Right renal cortex interstitium (tissue), 3 donors: ENCODE measurements at regions not wholly inside any gene's neighbourhood (a gene's known extent, or its start where the extent isn't known, plus 50 kb on each side); places are given as distances from the start of the nearest gene placed in this dataset.

Source experiments
- DNase-seq, 3 donors: peaks; one replicate each; pipeline ENCODE4 v3.0.0-alpha.2; 2013; ENCODE audit warnings: low read depth in 3 of 3, low spot score in 2 of 3

GRCh38 chr3:5520237-5520636 lies 332.7 kb downstream of the EDEM1 start:
- DNase-seq, result no peak

DNA sequence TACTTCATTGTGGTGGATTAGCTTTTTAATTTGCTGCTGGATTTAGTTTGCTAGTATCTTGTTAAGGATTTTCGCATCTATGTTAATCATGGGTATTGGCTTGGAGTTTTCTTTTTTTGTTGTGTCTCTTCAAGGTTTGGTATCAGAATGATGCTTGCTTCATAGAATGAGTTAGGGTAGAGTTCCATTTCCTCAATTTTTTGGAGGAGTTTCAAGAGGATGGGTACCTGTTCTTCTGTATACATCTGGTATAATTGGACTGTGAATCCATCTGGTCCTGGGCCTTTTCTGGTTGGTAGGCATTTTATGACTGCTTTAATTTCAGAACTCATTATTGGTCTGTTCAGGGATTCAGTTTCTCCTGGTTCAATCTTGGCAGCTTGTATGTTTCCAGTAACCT lies 335.6 kb downstream of the EDEM1 start:
- no peak for DNase-seq

DNA sequence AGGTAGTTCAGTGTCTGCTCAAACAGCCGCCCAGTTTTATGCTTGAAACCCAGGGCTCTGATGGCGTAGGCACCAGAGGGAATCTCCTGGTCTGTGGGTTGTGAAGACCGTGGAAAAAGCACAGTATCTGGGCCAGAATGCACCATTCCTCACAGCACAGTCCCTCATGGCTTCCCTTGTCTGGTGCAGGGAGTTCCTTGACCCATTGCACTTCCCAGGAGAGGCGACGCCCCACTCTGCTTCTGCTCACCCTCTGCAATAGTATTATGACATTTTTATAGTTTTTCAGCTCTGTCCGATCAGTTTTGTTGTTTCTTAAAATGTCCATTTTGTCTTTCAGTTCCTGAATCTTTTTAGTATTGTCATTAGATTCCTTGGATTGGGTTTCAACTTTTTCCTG lies 343.5 kb downstream of the EDEM1 start:
- DNase-seq, result no peak

DNA sequence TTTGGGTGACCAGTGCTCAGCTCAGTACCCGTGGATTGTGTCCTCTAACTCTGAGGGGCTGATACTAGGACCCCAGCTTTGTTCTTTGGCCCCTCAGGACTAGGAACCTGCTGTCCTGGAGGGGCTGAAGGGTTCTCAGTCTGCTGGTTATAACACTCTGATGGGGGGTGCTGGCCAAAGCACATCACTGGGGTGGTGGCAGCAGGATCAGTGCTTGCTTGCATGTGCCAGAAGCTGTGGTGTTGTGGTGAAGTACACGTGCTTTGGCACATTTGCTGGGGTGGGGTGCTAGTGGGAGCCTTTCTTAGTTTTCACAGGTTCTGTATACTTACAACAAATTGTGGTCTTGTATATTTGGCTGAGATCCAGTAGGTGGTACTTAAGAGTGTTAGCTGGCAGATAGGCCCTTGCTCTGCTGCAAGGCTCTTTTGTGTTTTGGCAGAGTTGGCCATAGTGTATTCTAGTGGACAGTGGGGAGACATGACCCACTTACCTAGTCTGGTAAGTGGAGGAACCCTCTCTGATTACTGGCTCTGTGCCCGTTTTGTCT lies 344.3 kb downstream of the EDEM1 start:
- DNase-seq, result no peak

DNA sequence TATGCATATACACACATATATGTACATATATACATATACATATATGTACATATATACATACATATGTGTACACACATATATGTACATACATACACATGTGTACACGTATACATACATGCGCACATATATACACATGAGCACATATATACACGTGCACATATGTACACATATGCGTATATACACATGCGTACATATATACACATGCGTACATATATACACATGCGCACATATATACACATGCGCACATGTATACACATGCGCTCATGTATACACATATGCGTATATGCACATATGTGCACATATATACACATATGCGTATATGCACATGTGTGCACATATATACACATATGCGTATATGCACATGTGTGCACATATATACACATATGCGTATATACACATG lies 353.0 kb downstream of the EDEM1 start:
- no peak for DNase-seq

- no peak for DNase-seq
Observed at GRCh38 chr3:5542472-5542871, 355.0 kb downstream of the EDEM1 start.

DNA sequence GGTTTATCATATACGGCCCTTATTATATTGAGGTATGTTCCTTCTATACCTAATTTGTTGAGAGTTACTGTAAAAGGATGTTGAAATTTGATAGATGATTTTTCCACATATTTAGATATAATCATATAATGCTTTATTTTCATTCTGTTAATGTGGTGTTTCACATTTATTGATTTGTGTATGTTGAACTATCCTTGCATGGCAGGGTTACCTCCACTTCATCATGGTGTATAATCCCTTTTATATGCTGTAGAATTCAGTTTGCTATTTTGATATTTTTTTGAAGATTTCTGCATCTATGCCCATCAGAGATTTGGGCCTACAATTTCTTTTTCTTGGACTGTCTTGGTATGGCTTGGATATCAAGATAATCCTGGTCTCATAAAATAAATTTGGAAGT lies 355.5 kb downstream of the EDEM1 start:
- DNase-seq, result no peak

DNA sequence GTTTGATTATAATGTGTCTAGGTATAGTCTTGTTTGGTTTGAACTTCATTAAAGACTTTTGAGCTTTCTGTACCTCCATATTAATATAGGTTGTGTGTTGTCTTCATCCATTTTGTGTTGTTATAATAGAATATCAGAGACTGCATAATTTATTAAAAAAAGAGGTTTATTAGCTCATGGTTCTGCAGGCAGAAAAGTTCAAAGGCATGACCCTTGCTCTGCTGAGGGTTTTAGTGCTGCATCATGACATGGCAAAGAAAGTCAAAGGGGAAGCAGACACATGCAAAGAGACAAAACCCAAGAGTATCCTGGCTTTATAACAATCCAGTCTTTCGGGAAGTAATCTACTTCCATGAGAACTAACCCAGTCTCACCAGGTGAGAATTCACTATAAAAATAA lies 358.2 kb downstream of the EDEM1 start:
- no peak for DNase-seq

GRCh38 chr3:5553203-5553602 lies 365.7 kb downstream of the EDEM1 start:
- no peak for DNase-seq

GRCh38 chr3:5554245-5554747 lies 366.8 kb downstream of the EDEM1 start:
- DNase-seq, result no peak

DNA sequence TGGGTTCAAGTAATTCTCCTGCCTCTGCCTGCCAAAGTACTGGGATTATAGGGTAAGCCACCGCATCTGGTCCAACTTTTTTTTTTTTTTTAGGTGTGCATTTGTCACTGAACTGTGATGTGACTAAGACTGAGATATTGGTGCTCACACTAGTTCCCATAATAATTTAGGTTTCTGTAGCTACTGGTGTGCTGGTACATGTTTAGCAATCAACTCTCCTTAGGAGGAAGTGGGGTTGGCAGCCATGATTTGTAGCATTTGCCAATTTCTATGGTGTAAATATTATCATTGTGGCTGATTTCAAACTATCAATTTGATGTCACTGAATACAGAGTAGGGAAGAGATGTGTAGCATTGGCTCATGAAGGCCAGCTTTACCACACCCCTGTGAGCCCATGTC lies 372.7 kb downstream of the EDEM1 start:
- no peak for DNase-seq

GRCh38 chr3:5563537-5564277 lies 376.2 kb downstream of the EDEM1 start:
- DNase-seq, result no peak

GRCh38 chr3:5564278-5564666 lies 376.8 kb downstream of the EDEM1 start:
- no peak for DNase-seq

- DNase-seq, result no peak
Observed at GRCh38 chr3:5565026-5565425, 377.5 kb downstream of the EDEM1 start.

DNA sequence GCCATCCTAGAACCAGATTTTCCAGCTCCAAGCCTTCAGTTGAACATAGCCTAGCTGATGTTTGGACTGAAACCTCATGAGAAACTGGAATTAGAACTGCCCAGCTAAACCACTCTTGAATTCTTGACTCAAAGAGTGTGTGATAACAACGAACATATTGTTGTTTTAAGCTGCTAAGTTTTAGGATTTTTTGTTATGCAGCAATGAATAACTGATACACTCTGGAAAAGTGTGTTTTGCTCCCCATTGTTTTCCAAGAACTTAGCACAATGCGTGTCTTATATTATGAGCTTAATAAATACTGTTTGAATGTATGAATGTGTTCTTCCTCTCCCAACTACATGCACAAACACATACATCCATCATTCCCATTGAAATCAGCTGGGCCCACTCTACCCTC lies 379.6 kb downstream of the EDEM1 start:
- no peak for DNase-seq

DNA sequence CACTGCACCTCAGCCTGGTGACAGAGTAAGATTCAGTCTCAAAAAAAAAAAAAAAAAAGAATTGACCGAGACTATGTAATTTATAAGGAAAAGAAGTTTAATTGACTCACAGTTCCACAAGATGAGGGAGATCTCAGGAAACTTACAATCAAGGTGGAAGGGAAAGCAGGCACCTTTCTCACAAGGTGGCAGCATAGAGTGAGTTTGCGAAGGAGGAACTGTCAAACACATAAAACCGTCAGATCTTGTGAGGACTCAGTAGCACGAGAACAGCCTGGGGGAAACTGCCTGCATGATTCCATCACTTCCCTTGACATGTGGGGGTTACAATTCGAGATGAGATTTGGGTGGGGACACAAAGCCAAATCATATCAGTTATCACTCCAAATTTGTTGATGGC lies 380.9 kb downstream of the EDEM1 start:
- no peak for DNase-seq

- DNase-seq, result no peak
Observed at GRCh38 chr3:5569152-5569551, 381.6 kb downstream of the EDEM1 start.

DNA sequence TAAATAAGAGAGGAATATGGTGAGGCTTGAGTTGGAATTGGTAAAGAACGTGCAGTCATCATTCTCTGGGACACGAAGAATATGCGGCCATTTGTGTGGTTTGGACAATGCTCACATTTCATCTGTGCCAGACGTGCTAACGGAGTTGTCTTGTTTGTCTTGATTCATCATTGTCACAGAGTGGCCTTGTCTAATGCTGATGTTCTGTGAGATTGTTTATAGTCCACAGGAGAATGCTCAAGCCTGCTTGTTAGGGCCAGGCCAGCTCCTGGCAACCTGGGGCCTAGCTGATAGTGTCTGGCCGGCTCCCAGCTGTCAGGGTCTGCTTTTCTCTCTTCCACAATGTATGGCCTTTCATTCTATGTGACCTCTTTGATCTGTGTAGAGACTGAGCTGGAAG lies 384.7 kb downstream of the EDEM1 start:
- DNase-seq, result no peak

DNA sequence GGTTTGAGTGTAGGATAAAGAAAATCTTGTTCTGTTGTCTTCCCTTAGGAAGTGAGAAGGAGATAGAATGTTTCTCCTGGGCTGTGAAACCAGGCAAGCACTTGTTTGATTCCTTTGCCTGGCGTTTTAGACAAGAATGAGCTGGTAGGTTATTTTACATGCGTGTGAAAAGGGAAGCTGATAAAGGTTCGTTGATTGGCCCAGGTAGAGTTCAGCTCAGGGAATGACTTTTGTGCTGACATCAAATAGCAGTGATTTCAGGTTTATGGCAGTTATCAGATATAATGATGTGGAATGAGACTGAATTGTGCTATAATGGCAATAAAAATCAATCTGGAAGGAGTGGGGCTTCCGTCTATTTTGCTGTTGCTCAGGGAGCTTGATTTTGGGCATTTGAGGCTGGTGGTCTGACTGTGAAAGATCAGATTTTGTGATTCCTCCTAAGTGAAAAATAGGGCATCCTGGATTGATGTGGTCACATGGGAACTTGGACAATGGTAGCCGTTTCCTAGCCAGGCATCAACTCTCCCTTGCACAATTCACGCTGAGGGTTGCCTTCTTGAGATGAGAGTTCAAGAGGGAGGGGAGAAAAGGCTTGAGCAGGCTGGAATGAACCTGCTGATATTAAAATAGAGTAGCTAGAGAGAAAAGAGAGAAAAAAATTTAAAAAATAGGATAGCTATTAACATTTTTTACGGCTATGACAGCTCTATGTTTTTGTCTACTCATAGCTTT lies 388.9 kb downstream of the EDEM1 start:
- DNase-seq, result no peak

DNA sequence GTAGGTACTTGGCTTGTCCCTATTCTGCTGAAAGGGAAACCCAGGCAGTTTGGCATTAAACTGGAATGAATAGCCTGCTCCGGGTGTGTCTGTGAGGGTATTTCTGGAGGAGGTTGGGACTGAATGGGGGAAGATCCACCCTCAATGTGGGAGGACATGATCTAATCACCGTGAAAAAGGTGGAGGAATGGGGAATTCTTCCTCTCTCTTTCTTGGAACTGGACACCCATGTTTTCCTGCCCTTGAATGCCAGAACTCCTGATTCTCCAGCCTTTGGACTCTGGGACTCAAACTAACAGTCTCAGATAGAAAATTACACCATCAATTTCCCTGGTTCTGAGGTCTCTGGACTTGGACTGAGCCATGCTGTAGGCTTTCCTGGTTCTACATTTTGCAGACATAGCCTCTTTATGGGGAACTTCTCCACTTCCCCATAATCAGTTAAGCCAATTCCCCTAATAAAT lies 391.7 kb downstream of the EDEM1 start:
- DNase-seq, result no peak

DNA sequence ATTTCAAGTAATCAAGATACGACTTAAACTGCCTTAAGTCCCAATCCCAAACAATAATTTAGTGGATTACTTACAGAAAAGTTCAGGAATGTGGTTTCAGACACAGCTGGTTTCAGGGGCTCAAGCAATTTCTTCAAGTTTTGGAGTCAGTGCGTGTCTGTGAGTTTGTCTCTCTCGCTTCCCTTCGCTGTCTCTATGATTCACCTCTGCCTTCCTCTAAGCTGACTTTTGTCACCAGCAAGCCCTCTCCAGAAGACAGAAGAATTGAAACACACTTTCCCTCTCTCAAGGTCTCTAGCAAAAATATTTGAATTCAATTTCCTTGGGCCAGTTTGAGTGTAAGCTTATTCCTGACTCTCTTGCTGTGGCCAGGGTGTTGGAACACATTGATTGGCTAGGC lies 392.4 kb downstream of the EDEM1 start:
- no peak for DNase-seq

DNA sequence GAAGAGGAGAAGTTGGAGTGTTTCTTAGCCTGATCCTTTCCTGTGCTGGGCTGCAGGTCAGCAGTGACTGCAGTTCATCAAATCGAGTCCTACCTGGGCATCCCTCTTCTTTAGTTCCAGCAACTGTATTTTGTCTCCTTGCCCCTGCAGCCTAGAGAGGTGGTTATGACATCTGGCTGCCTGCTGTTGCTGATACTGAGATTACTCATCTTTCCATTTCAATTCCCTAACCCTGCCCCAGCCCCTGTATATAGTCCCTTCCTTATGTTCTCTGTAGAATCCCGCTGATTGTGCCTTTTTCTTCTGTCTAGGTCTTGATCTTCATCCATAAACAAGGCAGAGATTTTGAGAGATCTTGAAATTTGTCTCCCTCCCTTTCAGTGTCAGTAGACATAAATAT lies 393.3 kb downstream of the EDEM1 start:
- DNase-seq, result no peak
